GM12878 (cell line): ENCODE measurements at regions not wholly inside any gene's neighbourhood (a gene's known extent, or its start where the extent isn't known, plus 50 kb on each side); places are given as distances from the start of the nearest gene placed in this dataset.

Experiments
- ATAC-seq: fragments of 200-7000 bp; cut with Tn5 transposase; 3 replicates; pipeline ENCODE4 v1.9.1; 2020; ENCODE audit warnings: mild to moderate bottlenecking, moderate library complexity
- BruUV-seq: library from RNA; stranded (reverse); fragments of 400-500 nt; replicated peaks from 2 replicates; lab custom pipeline; 2021; lab: Mats Ljungman, UMichigan
- CTCF ChIA-PET: fragments of 300-600 bp; sonication (Branson Sonifier 250); formaldehyde crosslinking; extraction: SDS; loops from one replicate; lab custom pipeline; 2021; ENCODE audit warnings: inconsistent platforms; lab: Yijun Ruan, JAX
- POLR2A ChIA-PET: fragments of 350-600 bp; formaldehyde crosslinking; extraction: SDS; loops from one replicate; lab custom pipeline; 2021; ENCODE audit warnings: inconsistent platforms; lab: Charles Lee
- RAD21 ChIA-PET: fragments of 300-600 bp; sonication (Branson Sonifier 250); formaldehyde crosslinking; loops from one replicate; lab custom pipeline; 2023; ENCODE audit warnings: antibody characterized with exemption; ENCODE audit not compliant: unreplicated experiment; lab: Charles Lee
- SMC1A ChIA-PET: fragments of 300-600 bp; sonication (Branson Sonifier 250); formaldehyde crosslinking; loops from one replicate; lab custom pipeline; 2023; ENCODE audit not compliant: unreplicated experiment, uncharacterized antibody; lab: Charles Lee
- DNase-seq: peaks from one replicate; pipeline ENCODE4 v3.0.0-alpha.2; 2011; ENCODE audit warnings: low read depth, low spot score
- FAIRE-seq: peaks from 3 replicates; lab custom pipeline; 2011; peaks lifted over from hg19 to GRCh38; lab: Jason Lieb, UNC
- H2AFZ ChIP-seq: 2 replicates; pipeline ENCODE4 v1.6.0; 2011; ENCODE audit warnings: low read depth, low read length, control low read depth; ENCODE audit not compliant: control insufficient read depth
- H3K27ac ChIP-seq: 2 replicates; pipeline ENCODE4 v1.5.1; 2011; ENCODE audit warnings: control low read depth; ENCODE audit not compliant: control insufficient read depth, insufficient read depth
- H3K27me3 ChIP-seq, 2 experiments: replicated peaks in 1 of 2; 2 replicates each; pipeline versions ENCODE4 v1.6.0 to v1.6.1; 2011; ENCODE audit warnings: low read length in 1 of 2; ENCODE audit not compliant: control insufficient read depth in 2 of 2, insufficient read depth in 2 of 2
- H3K36me3 ChIP-seq, 2 experiments: 2 replicates each; pipeline ENCODE4 v1.5.1; 2011; ENCODE audit warnings: low read length in 1 of 2; ENCODE audit not compliant: control insufficient read depth in 2 of 2, insufficient read depth in 2 of 2
- H3K4me1 ChIP-seq: 2 replicates; pipeline ENCODE4 v1.6.1; 2011; ENCODE audit warnings: mild to moderate bottlenecking, low read length, moderate library complexity, mixed read lengths; ENCODE audit not compliant: control insufficient read depth, insufficient read depth
- H3K4me2 ChIP-seq: 2 replicates; pipeline ENCODE4 v1.6.0; 2011; ENCODE audit warnings: control low read depth; ENCODE audit not compliant: control insufficient read depth, insufficient read depth
- H3K4me3 ChIP-seq: fragments of 200-600 bp; sonication (generic); 2 replicates; pipeline ENCODE4 v1.5.1; 2016
- H3K79me2 ChIP-seq: 2 replicates; pipeline ENCODE4 v1.6.0; 2011; ENCODE audit warnings: low read length; ENCODE audit not compliant: control insufficient read depth, insufficient read depth
- H3K9ac ChIP-seq: 2 replicates; pipeline ENCODE4 v1.8.0; 2011; ENCODE audit warnings: low read length, control low read depth, mixed read lengths; ENCODE audit not compliant: control insufficient read depth, insufficient read depth
- H3K9me3 ChIP-seq: replicated peaks from 3 replicates; pipeline ENCODE4 v1.5.1; 2011; ENCODE audit warnings: mild to moderate bottlenecking, low read length; ENCODE audit not compliant: control insufficient read depth, insufficient read depth
- H4K20me1 ChIP-seq: 2 replicates; pipeline ENCODE4 v1.6.0; 2011; ENCODE audit not compliant: control insufficient read depth, insufficient read depth
- BACH1 ChIP-seq: fragments of 450-650 bp; IDR thresholded peaks from 2 replicates; pipeline ENCODE4 v1.6.1; 2017; ENCODE audit warnings: mild to moderate bottlenecking, borderline replicate concordance
- BHLHE40 ChIP-seq, 2 experiments: fragments of 450-650 bp in 1 of 2; IDR thresholded peaks; 2 replicates each; pipeline ENCODE4 v1.6.1; 2011 to 2017; ENCODE audit warnings: low read depth in 2 of 2, borderline replicate concordance in 1 of 2, improper control_type of control experiment in 1 of 2, low read length in 1 of 2, mild to moderate bottlenecking in 1 of 2
- CTCF ChIP-seq, 3 experiments: IDR thresholded peaks in 2 of 3; conservative IDR thresholded peaks in 1 of 3; 2 replicates each; pipeline ENCODE4 v1.5.1; 2011; ENCODE audit warnings: low read depth in 3 of 3, low read length in 3 of 3, mild to moderate bottlenecking in 3 of 3, control low read depth in 2 of 3, moderate library complexity in 2 of 3, inconsistent platforms in 1 of 3, mixed read lengths in 1 of 3; ENCODE audit not compliant: control insufficient read depth in 2 of 3, insufficient read depth in 1 of 3; ENCODE audit errors: extremely low read depth in 1 of 3
- ELK1 ChIP-seq: IDR thresholded peaks from 2 replicates; pipeline ENCODE4 v1.6.1; 2012; ENCODE audit warnings: low read depth, low read length, improper control_type of control experiment
- ESRRA ChIP-seq: IDR thresholded peaks from 2 replicates; pipeline ENCODE4 v1.6.1; 2012; ENCODE audit warnings: mild to moderate bottlenecking, low read length, improper control_type of control experiment
- HDGF ChIP-seq: fragments of 450-650 bp; IDR thresholded peaks from 2 replicates; pipeline ENCODE4 v1.6.1; 2016; ENCODE audit warnings: antibody characterized with exemption
- IKZF1 ChIP-seq: fragments of 450-650 bp; conservative IDR thresholded peaks from 2 replicates; pipeline ENCODE4 v1.6.1; 2017; ENCODE audit warnings: antibody characterized with exemption, mild to moderate bottlenecking
- KLF5 ChIP-seq: fragments of 450-650 bp; IDR thresholded peaks from 2 replicates; pipeline ENCODE4 v1.6.1; 2014; ENCODE audit warnings: mild to moderate bottlenecking; ENCODE audit not compliant: partially characterized antibody
- MYC ChIP-seq: IDR thresholded peaks from 2 replicates; pipeline ENCODE4 v1.6.1; 2011; ENCODE audit warnings: mild to moderate bottlenecking, low read length, moderate library complexity, inconsistent platforms; ENCODE audit not compliant: insufficient read depth, insufficient replicate concordance, insufficient read length, severe bottlenecking
- NR2C2 ChIP-seq: IDR thresholded peaks from 2 replicates; pipeline ENCODE4 v1.6.1; 2011; ENCODE audit warnings: borderline replicate concordance, low read depth; ENCODE audit not compliant: control insufficient read depth, insufficient read length
- NR2F1 ChIP-seq: fragments of 450-650 bp; conservative IDR thresholded peaks from 2 replicates; pipeline ENCODE4 v1.6.1; 2017; ENCODE audit warnings: mild to moderate bottlenecking
- PAX5 ChIP-seq: IDR thresholded peaks from 2 replicates; pipeline ENCODE4 v1.6.1; 2011; ENCODE audit warnings: low read depth, low read length, borderline replicate concordance
- POLR2AphosphoS2 ChIP-seq: IDR thresholded peaks from 2 replicates; pipeline ENCODE4 v1.6.1; 2011; ENCODE audit warnings: low read depth, mild to moderate bottlenecking, low read length, improper control_type of control experiment, moderate library complexity
- RCOR1 ChIP-seq: conservative IDR thresholded peaks from 2 replicates; pipeline ENCODE4 v1.6.1; 2012; ENCODE audit warnings: low read depth, low read length, improper control_type of control experiment
- SRF ChIP-seq, 2 experiments: IDR thresholded peaks; 2 replicates each; pipeline ENCODE4 v1.6.1; 2011; ENCODE audit warnings: low read depth in 2 of 2, low read length in 2 of 2, mild to moderate bottlenecking in 1 of 2, moderate library complexity in 1 of 2
- STAT1 ChIP-seq: fragments of 450-650 bp; conservative IDR thresholded peaks from 2 replicates; pipeline ENCODE4 v1.6.1; 2014; ENCODE audit warnings: antibody characterized with exemption, mild to moderate bottlenecking
- ZNF622 ChIP-seq: fragments of 450-650 bp; IDR thresholded peaks from 2 replicates; pipeline ENCODE4 v1.6.1; 2017; ENCODE audit warnings: mild to moderate bottlenecking, inconsistent platforms
- WGBS: methylation state at CpG from one replicate; pipeline ENCODE4 v1.1.6; 2016; ENCODE audit warnings: low lambda C conversion rate; ENCODE audit not compliant: insufficient replicate concordance, insufficient coverage; ENCODE audit errors: missing lambda C conversion rate; 5-methylcytosine and 5-hydroxymethylcytosine counted together
- in situ Hi-C: fragments of 300-500 bp; cut with MboI; formaldehyde crosslinking; loops from 9 replicates; pipeline ENCODE4 v1.14.3; 2018; ENCODE audit warnings: mixed read lengths
- intact Hi-C: fragments of 100-400 bp; cut with micrococcal nuclease; formaldehyde crosslinking; loops from one replicate; pipeline ENCODE4 v1.14.2; 2022; ENCODE audit not compliant: unreplicated experiment
- TF ChIP-seq, protein P1 (sequence below): IDR thresholded peaks from 2 replicates; pipeline ENCODE4 v1.6.1; 2011; ENCODE audit warnings: borderline replicate concordance, low read depth, mild to moderate bottlenecking, moderate library complexity, low read length; ENCODE audit not compliant: insufficient read depth, poor library complexity, severe bottlenecking
- TF ChIP-seq, protein P2 (sequence below): fragments of 450-650 bp; IDR thresholded peaks from 2 replicates; pipeline ENCODE4 v1.6.1; 2017; ENCODE audit warnings: low read depth, mild to moderate bottlenecking, moderate library complexity

DNA sequence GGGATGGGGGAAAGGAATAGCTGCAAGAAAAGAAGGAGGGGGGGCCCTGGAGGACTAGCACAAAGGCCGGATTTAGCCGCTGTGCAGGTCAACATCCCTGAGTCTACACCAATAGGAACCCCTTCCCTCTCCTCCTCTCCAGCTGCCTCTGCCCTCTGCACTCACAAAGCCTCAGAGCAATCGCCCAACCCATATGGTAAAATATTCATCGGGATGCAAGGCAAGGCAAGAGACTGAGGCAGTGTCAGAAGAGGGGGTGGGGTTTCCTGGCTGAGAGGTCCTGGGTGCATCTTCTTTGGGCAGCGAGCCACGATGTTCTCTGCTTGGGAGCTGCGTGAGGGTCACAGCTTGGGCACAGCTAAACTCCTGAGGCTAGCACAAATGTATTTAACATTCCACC, 115.5 kb upstream of the NLRP1 start (continued):
- TF ChIP-seq ZNF622 (no peak), ELK1 (no peak), POLR2AphosphoS2 (no peak)
- TF ChIP-seq, protein P1, sequence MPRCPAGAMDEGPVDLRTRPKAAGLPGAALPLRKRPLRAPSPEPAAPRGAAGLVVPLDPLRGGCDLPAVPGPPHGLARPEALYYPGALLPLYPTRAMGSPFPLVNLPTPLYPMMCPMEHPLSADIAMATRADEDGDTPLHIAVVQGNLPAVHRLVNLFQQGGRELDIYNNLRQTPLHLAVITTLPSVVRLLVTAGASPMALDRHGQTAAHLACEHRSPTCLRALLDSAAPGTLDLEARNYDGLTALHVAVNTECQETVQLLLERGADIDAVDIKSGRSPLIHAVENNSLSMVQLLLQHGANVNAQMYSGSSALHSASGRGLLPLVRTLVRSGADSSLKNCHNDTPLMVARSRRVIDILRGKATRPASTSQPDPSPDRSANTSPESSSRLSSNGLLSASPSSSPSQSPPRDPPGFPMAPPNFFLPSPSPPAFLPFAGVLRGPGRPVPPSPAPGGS = no peak

GRCh38 chr17:5700745-5701144, 116.4 kb upstream of the NLRP1 start:
- Histone ChIP-seq H3K36me3 (no peaks in the 10 kb centered on the region), H3K27me3 (no peaks in the 10 kb centered on the region; a peak in 1 of 4 replicates), H4K20me1 (no peaks in the 10 kb centered on the region)
- ChIA-PET POLR2A (no interaction called here), RAD21 (no interaction called here)
- no peak for FAIRE-seq
- in situ Hi-C loops = loop anchor here (5.0 to 25.0 kb wide), 2 partner anchors 113 to 712 kb away; no protein-coding TSS in a partner anchor
- no TSS peak for BruUV-seq
- 46% methylated on average over 2 of the region's 2 CpGs for WGBS
- DNase-seq = no peak
- TF ChIP-seq RCOR1 = no peak
- no peak for TF ChIP-seq IKZF1
- no peak for TF ChIP-seq PAX5
- TF ChIP-seq CTCF (IDR thresholded peaks at IDR 0.05 in 2 of 3, conservative IDR thresholded peaks at IDR 0.05 in 1 of 3; ENCODE audit: control insufficient read depth in 2 of 3, extremely low read depth in 1 of 3, insufficient read depth in 1 of 3, low read depth in 3 of 3, low read length in 3 of 3) = no peak
- no peak for TF ChIP-seq HDGF
- TF ChIP-seq MYC = no peak
- no peak for TF ChIP-seq NR2C2
- no peak for TF ChIP-seq STAT1
- TF ChIP-seq, protein P2, sequence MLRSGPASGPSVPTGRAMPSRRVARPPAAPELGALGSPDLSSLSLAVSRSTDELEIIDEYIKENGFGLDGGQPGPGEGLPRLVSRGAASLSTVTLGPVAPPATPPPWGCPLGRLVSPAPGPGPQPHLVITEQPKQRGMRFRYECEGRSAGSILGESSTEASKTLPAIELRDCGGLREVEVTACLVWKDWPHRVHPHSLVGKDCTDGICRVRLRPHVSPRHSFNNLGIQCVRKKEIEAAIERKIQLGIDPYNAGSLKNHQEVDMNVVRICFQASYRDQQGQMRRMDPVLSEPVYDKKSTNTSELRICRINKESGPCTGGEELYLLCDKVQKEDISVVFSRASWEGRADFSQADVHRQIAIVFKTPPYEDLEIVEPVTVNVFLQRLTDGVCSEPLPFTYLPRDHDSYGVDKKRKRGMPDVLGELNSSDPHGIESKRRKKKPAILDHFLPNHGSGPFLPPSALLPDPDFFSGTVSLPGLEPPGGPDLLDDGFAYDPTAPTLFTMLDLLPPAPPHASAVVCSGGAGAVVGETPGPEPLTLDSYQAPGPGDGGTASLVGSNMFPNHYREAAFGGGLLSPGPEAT = no peak
- no peak for TF ChIP-seq BHLHE40 (IDR thresholded peaks at IDR 0.05; ENCODE audit: borderline replicate concordance in 1 of 2, low read depth in 2 of 2, low read length in 1 of 2)
- TF ChIP-seq SRF (IDR thresholded peaks at IDR 0.05; ENCODE audit: low read depth in 2 of 2, low read length in 2 of 2) = no peak
- TF ChIP-seq BACH1 = no peak
- TF ChIP-seq ESRRA = no peak
- no peak for TF ChIP-seq NR2F1
- no peak for TF ChIP-seq KLF5
- TF ChIP-seq, all 136 proteins: peak for 0
- Histone ChIP-seq H3K9me3 (no peaks in the 10 kb centered on the region; the same call in 2 of the 3 replicates), H3K27ac (no peak overlapping the region), H3K9ac (no peak overlapping the region), H3K4me2 (no peak overlapping the region), H3K4me1 (no peaks in the 10 kb centered on the region), H3K4me3 (no peak overlapping the region), H3K79me2 (no peaks in the 10 kb centered on the region), H2AFZ (no peak overlapping the region)
- intact Hi-C loops = no loop called here
- ATAC-seq = no peak
- SMC1A ChIA-PET = no interaction called here
- CTCF ChIA-PET = interaction anchor here (0.6 kb wide), 1 partner anchor 11 kb away, joined by 3 read pairs; no protein-coding TSS in a partner anchor
